ENCODE measurements at regions not wholly inside any gene's neighbourhood (a gene's known extent, or its start where the extent isn't known, plus 50 kb on each side); places are given as distances from the start of the nearest gene placed in this dataset.

DNA sequence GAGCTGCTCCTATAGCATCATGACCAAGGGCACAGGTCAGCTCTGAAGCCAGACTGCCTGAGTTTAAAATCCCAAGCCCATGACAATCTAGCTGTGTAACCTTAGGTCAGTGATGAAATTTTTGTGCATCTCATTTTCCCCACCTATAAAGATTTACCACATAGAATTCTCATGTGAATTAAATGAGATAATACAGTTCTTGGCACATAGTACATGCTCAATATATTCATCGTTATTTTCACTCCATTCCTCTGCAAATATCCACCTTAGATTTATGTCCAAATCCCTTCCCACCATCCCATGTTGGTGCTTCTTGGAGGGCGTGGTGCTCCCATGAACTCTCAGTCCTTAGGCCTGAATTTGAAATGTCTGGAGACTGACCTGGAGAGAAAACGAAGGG is 300.1 kb downstream of the TLE3 start:
- TF ChIP-seq, protein P1, sequence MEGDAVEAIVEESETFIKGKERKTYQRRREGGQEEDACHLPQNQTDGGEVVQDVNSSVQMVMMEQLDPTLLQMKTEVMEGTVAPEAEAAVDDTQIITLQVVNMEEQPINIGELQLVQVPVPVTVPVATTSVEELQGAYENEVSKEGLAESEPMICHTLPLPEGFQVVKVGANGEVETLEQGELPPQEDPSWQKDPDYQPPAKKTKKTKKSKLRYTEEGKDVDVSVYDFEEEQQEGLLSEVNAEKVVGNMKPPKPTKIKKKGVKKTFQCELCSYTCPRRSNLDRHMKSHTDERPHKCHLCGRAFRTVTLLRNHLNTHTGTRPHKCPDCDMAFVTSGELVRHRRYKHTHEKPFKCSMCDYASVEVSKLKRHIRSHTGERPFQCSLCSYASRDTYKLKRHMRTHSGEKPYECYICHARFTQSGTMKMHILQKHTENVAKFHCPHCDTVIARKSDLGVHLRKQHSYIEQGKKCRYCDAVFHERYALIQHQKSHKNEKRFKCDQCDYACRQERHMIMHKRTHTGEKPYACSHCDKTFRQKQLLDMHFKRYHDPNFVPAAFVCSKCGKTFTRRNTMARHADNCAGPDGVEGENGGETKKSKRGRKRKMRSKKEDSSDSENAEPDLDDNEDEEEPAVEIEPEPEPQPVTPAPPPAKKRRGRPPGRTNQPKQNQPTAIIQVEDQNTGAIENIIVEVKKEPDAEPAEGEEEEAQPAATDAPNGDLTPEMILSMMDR (IDR thresholded peaks at IDR 0.05) = no peak
- no peak for TF ChIP-seq POLR2A (IDR thresholded peaks at IDR 0.05)
- no peak for TF ChIP-seq POLR2AphosphoS5 (IDR thresholded peaks at IDR 0.05)

All from prostate gland (tissue), 2 donors.